ENCODE measurements at regions not wholly inside any gene's neighbourhood (a gene's known extent, or its start where the extent isn't known, plus 50 kb on each side); places are given as distances from the start of the nearest gene placed in this dataset.

GRCh38 chr12:5210923-5211290 lies 167.2 kb downstream of the KCNA5 start:
- peaks cover 3 to 12% (median 7%) of the 10 kb centered on the region in 3 donors for H3K27me3 Mint-ChIP-seq (ENCODE audit: low read depth in 3 of 3)
- Histone ChIP-seq H3K4me1 (ENCODE audit: control insufficient read depth in 1 of 2, insufficient read depth in 2 of 2, low read length in 2 of 2) (no peaks in the 10 kb centered on the region), H3K4me2 (replicated peaks; ENCODE audit: extremely low read depth, low read length, poor library complexity, severe bottlenecking) (no peak overlapping the region), H3K27ac (ENCODE audit: low read depth in 1 of 2, low read length in 2 of 2) (no peak overlapping the region), H3K9ac (ENCODE audit: insufficient read depth, low read length, poor library complexity, severe bottlenecking) (no peak overlapping the region), H4K20me1 (ENCODE audit: insufficient read depth, low read length) (no peaks in the 10 kb centered on the region), H3K9me3 (replicated peaks in 1 of 2; ENCODE audit: control insufficient read depth in 1 of 2, insufficient read depth in 1 of 2, low read length in 2 of 2) (no peaks in the 10 kb centered on the region), H2AFZ (ENCODE audit: insufficient read depth, low read depth, low read length, poor library complexity, severe bottlenecking) (no peak overlapping the region), H3K36me3 (replicated peaks in 1 of 2; ENCODE audit: control insufficient read depth in 1 of 2, insufficient read depth in 2 of 2, low read length in 2 of 2) (no peaks in the 10 kb centered on the region), H3K4me3 (replicated peaks in 1 of 3; ENCODE audit: low read depth in 2 of 3, low read length in 3 of 3) (no peak overlapping the region), H3K27me3 (ENCODE audit: control insufficient read depth in 2 of 2, insufficient read depth in 2 of 2, low read length in 2 of 2) (no peaks in the 10 kb centered on the region), H3K79me2 (ENCODE audit: insufficient read depth, low read length) (no peaks in the 10 kb centered on the region)
- no peaks in the 10 kb centered on the region for H3K9me3 Mint-ChIP-seq
- H3K4me1 Mint-ChIP-seq = no peaks in the 10 kb centered on the region
- 85% methylated on average over 4 of the region's 6 CpGs for WGBS (ENCODE audit: insufficient coverage)
- TF ChIP-seq CTCF (IDR thresholded peaks at IDR 0.05) = no peak
- no peaks in the 10 kb centered on the region for H3K36me3 Mint-ChIP-seq
- H3K27ac Mint-ChIP-seq = no peak overlapping the region
- DNase-seq = no peak
- intact Hi-C loops (cut with micrococcal nuclease) = no loop called here
- no peak overlapping the region for H3K4me3 Mint-ChIP-seq

GRCh38 chr12:5213336-5213735 lies 169.7 kb downstream of the KCNA5 start:
- intact Hi-C loops (cut with micrococcal nuclease) = no loop called here
- no CpG with 5 or more reads among the region's 2 CpGs for WGBS (ENCODE audit: insufficient coverage)

More at GRCh38 chr12:5213336-5213735, 169.7 kb downstream of the KCNA5 start:
- Mint-ChIP-seq H3K9me3 (no peaks in the 10 kb centered on the region), H3K4me3 (no peak overlapping the region), H3K36me3 (no peaks in the 10 kb centered on the region), H3K27ac (no peak overlapping the region), H3K4me1 (no peaks in the 10 kb centered on the region), H3K27me3 (ENCODE audit: low read depth in 3 of 3) (peaks cover 3 to 8% (median 7%) of the 10 kb centered on the region in 3 donors)
- H4K20me1 ChIP-seq (ENCODE audit: insufficient read depth, low read length) = no peaks in the 10 kb centered on the region
- H3K9ac ChIP-seq (ENCODE audit: insufficient read depth, low read length, poor library complexity, severe bottlenecking) = no peak overlapping the region
- H3K4me3 ChIP-seq (replicated peaks in 1 of 3; ENCODE audit: low read depth in 2 of 3, low read length in 3 of 3) = no peak overlapping the region
- TF ChIP-seq CTCF (IDR thresholded peaks at IDR 0.05) = no peak
- H2AFZ ChIP-seq (ENCODE audit: insufficient read depth, low read depth, low read length, poor library complexity, severe bottlenecking) = no peak overlapping the region
- no peak overlapping the region for H3K4me2 ChIP-seq (replicated peaks; ENCODE audit: extremely low read depth, low read length, poor library complexity, severe bottlenecking)
- DNase-seq = no peak
- no peak overlapping the region for H3K27ac ChIP-seq (ENCODE audit: low read depth in 1 of 2, low read length in 2 of 2)
- no peaks in the 10 kb centered on the region for H3K27me3 ChIP-seq (ENCODE audit: control insufficient read depth in 2 of 2, insufficient read depth in 2 of 2, low read length in 2 of 2)
- no peaks in the 10 kb centered on the region for H3K79me2 ChIP-seq (ENCODE audit: insufficient read depth, low read length)
- no peaks in the 10 kb centered on the region for H3K4me1 ChIP-seq (ENCODE audit: control insufficient read depth in 1 of 2, insufficient read depth in 2 of 2, low read length in 2 of 2)
- no peaks in the 10 kb centered on the region for H3K36me3 ChIP-seq (replicated peaks in 1 of 2; ENCODE audit: control insufficient read depth in 1 of 2, insufficient read depth in 2 of 2, low read length in 2 of 2)
- H3K9me3 ChIP-seq (replicated peaks in 1 of 2; ENCODE audit: control insufficient read depth in 1 of 2, insufficient read depth in 1 of 2, low read length in 2 of 2) = no peaks in the 10 kb centered on the region
